ENCODE measurements at regions not wholly inside any gene's neighbourhood (a gene's known extent, or its start where the extent isn't known, plus 50 kb on each side); places are given as distances from the start of the nearest gene placed in this dataset.

GRCh38 chr13:106377931-106378662 is 157.4 kb downstream of the EFNB2 start:
- TF ChIP-seq POLR2A (IDR thresholded peaks at IDR 0.05), result no peak
- no peak for TF ChIP-seq CTCF (IDR thresholded peaks at IDR 0.05)

Measured in vagina (tissue), 2 donors.